Fibroblast of lung (primary cell): ENCODE measurements at regions not wholly inside any gene's neighbourhood (a gene's known extent, or its start where the extent isn't known, plus 50 kb on each side); places are given as distances from the start of the nearest gene placed in this dataset.

Source experiments
- EZH2 ChIP-seq: IDR thresholded peaks from 2 replicates; pipeline ENCODE4 v1.5.1; 2012; ENCODE audit warnings: low read length, control low read depth, mild to moderate bottlenecking; ENCODE audit errors: missing control alignments
- TF ChIP-seq, protein P1 (sequence below), 2 donors: IDR thresholded peaks in 1 of 2; conservative IDR thresholded peaks in 1 of 2; 1 replicate in 1 of 2; 2 replicates in 1 of 2; pipeline ENCODE4 v1.5.1; 2011 to 2012; ENCODE audit warnings: low read length in 2 of 2, control low read depth in 1 of 2, inconsistent platforms in 1 of 2, low read depth in 1 of 2, mild to moderate bottlenecking in 1 of 2

DNA sequence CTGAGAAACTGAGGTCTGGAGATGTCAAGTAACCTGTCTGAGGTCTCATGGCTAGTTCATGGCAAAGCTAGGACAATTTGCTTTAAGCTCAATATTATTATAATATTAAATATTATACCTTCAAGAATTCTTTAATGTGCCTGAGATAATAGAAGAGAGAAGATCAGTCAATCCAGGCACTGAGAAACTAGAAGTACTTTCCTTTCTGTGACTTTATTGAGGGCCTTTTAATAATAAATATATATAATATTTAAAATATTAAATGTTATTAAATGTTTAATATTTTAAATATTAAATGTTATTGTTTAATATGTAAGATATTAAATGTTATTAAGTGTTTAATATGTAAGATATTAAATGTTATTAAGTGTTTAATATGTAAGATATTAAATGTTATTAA, 144.3 kb upstream of the DNAJC19 start:
- TF ChIP-seq, protein P1, sequence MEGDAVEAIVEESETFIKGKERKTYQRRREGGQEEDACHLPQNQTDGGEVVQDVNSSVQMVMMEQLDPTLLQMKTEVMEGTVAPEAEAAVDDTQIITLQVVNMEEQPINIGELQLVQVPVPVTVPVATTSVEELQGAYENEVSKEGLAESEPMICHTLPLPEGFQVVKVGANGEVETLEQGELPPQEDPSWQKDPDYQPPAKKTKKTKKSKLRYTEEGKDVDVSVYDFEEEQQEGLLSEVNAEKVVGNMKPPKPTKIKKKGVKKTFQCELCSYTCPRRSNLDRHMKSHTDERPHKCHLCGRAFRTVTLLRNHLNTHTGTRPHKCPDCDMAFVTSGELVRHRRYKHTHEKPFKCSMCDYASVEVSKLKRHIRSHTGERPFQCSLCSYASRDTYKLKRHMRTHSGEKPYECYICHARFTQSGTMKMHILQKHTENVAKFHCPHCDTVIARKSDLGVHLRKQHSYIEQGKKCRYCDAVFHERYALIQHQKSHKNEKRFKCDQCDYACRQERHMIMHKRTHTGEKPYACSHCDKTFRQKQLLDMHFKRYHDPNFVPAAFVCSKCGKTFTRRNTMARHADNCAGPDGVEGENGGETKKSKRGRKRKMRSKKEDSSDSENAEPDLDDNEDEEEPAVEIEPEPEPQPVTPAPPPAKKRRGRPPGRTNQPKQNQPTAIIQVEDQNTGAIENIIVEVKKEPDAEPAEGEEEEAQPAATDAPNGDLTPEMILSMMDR (conservative IDR thresholded peaks at IDR 0.05 in 1 of 2, IDR thresholded peaks at IDR 0.05 in 1 of 2; ENCODE audit: low read depth in 1 of 2, low read length in 2 of 2), result no peak
- TF ChIP-seq EZH2, result no peak
